HG02610 (cell line): ENCODE measurements at regions not wholly inside any gene's neighbourhood (a gene's known extent, or its start where the extent isn't known, plus 50 kb on each side); places are given as distances from the start of the nearest gene placed in this dataset.

Source experiments
- ATAC-seq: cut with Tn5 transposase; IDR thresholded peaks from one replicate; pipeline ENCODE4 v1.9.1; 2021; ENCODE audit warnings: mild to moderate bottlenecking, moderate library complexity; ENCODE audit not compliant: unreplicated experiment

DNA sequence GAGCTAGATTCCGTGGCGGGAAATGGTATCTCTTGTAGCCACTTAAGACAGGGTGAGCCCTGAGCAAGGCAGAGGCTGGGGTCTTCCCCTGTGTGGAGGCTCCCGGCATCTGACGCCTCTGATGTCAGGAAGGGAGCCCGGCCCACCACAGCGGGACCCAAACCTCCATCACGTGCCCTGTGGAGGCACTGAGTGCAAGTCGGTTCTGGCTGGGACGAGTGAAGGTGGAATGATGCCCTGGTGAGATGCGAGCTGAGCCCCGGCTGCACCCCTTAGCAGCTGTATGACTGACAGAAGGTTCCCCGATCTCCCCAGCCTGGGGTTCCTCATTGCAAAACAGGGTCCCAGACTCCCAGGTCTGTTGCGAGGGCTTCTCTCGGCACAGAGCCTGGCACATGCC is 187.4 kb upstream of the TNRC6C start:
- ATAC-seq, result no peak

GRCh38 chr17:77771587-77771986 is 186.9 kb upstream of the TNRC6C start:
- ATAC-seq, result no peak

- no peak for ATAC-seq
Observed at GRCh38 chr17:77771998-77772397, 186.5 kb upstream of the TNRC6C start.

DNA sequence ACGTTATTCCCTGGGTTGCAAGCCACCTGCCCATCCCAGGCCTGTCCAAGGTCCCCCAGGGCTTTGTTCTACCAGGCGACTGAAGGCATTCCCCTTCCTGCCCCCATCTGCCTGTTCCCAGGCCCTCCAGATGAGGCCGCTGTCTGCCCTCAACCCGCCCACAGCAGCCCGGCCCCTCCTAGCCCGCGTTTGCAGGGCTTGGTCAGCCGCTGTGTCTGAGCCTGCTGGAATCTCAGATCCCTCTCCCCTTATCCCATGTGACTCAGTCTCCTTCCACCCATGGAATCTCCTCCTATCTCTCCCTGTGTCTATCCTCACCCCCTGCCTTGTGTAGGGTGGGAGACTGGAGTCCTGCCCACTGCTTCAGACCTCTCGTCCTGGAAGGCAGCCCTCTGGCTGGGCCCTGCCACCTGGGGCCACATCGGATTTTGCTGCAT is 186.0 kb upstream of the TNRC6C start:
- peak; percentile 45 for ATAC-seq

- no peak for ATAC-seq
Observed at GRCh38 chr17:77772899-77773358, 185.6 kb upstream of the TNRC6C start.

- no peak for ATAC-seq
Observed at GRCh38 chr17:77774182-77774581, 184.3 kb upstream of the TNRC6C start.

DNA sequence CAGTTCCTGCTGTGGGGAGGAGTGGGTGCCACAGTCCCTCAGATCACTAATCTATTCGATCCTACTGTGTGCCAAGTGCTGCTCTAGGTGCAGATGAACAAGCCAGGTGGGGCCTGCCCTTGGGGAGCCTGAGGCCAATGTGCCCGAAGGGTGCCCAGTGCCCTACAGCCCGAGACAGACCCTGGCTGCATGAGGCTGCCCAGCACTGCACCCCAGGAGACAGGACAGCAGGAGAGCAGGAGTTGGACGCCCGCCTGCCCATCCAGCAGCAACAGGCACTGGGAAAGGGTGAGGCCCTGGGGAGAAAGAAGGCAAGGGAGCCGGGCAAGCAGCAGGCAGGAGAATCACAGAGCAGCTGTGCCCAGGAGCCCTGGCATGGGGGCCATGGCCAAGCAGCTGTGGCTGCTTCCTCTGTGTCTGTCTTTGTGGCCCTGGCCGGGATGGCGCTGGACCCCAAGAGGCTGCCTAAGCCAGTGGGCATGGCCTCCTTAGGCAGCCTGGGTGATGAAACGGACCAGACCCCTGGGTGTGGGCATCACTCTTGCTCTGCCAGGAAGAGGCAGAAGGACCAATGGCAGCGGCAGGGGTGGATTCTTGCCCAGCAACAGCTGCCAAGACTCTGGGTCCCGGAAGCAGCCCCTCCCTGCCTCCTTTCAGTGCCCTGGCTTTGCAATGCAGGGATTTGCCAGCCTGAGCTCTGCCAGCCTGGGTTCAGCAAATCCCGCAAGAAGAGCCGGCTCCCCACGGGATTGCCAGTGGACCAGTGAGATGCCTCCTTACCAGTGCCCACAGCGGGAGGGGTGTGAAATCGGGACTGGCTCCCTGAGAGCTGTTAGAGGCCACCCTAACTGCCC is 179.6 kb upstream of the TNRC6C start:
- ATAC-seq, result no peak

DNA sequence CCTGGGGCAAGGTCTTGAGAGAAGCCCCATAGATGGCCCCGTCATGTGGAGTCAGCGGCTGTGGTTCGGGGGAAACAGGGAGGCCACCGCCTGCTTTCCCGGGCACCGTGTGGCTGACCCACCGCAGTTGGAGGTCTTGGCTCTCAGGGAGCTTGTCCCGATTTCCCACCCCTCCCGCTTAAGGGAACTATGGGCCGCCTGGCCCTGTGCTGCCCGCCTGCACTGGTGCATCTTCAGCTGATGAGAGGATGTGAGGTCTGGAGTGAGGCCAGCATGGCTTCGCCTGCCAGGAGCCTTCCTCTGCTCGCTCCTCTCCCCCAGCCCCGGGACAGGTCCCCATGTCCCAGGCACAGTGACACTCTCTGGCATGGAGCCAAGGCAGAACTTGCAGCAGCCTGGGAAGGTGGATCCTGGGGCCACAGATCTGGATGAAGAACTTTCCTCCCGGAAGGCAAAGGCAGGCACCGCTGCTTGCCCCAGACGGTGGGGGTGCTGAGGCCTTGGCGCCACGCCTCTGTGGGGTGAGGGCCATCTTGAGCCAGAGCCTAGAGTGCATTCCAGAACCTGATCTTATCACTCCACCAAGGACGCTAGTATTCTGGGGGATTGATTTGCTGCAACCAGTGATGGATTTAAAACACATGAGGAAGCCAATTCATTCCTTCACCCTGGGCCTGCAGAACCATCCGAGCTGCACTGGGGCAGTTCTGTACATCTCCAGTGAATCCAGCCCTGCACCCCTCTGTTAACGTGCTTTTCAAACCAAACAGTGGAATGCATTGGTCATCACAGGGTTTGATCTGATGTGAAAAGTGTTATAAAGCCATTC is 178.6 kb upstream of the TNRC6C start:
- ATAC-seq, result no peak

- no peak for ATAC-seq
Observed at GRCh38 chr17:77781536-77781935, 177.0 kb upstream of the TNRC6C start.

DNA sequence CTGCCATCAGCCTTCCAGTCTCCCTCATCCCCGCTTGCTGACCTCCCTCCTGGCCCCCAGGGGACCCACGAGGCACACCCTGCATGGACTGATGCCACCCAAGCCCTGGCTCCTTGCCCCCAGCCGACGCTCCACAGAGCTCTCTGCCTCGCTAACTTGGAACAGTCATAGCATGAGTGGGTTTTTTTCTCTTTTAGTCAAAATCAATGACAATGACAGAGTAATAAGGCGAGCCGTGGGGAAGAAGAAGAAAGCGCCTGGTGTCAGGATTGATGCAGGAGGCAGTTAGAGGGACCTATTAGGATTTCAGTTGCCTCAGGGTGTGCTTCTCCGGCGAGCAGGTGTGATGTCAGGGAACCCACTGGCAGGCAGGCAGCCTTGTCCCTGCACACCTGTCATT is 176.3 kb upstream of the TNRC6C start:
- ATAC-seq, result no peak

DNA sequence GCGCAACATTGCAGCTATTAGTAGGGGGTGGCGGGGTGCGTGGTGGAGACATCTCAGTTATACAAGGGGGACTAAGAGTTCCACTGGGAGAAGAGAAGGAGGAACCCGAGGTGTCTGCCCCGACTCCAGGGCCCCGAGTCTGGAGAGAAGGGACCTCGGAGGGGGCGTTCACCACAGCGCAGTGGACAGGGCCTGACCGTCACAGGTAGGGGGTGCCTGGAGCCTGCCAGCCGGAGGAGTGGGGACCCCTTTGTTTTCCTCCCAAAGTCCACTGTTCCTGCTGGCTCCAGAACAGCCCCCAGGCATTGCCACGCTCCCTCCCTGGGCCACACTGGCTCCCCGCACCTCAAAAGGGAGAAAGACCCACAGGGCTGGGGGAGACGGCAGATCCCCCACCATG is 175.9 kb upstream of the TNRC6C start:
- no peak for ATAC-seq

DNA sequence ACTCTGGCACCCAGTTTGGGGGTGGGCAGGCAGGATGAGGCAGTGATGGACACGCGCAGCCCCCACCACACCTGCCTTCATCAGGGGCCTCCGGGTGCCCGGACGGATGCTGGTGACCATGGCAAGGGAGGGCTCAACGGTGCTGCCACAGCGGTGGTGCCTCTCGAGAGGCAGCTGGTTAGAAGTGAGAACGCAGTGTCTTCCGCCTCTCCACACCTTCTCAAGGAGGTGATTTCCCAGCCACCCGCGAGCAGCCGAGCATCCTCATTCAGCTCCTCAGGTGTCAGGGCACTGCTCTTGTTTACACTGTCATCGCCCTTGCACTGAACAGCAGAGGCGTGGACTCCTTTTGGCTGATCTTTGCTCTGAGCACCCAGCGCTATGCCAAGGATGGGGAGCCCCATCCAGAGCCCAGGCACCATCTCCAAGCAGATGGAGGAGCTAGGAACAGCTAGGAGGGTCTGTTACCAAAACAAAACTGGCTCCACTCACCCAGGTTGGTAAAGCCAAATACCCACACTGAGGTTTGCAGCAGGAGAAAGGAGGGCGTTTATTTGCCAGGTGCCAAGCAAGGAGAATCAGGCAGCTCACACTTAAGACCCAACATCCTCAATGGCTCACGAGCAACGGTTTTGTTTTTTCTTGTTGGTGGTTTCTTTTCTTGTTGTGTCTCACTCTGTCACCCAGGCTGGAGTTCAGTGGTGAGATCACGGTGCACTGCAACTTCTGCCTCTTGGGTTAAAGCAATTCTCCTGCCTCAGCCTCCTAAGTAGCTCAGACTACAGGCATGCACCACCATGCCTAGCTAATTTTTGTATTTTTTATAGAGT is 174.3 kb upstream of the TNRC6C start:
- ATAC-seq, result no peak

DNA sequence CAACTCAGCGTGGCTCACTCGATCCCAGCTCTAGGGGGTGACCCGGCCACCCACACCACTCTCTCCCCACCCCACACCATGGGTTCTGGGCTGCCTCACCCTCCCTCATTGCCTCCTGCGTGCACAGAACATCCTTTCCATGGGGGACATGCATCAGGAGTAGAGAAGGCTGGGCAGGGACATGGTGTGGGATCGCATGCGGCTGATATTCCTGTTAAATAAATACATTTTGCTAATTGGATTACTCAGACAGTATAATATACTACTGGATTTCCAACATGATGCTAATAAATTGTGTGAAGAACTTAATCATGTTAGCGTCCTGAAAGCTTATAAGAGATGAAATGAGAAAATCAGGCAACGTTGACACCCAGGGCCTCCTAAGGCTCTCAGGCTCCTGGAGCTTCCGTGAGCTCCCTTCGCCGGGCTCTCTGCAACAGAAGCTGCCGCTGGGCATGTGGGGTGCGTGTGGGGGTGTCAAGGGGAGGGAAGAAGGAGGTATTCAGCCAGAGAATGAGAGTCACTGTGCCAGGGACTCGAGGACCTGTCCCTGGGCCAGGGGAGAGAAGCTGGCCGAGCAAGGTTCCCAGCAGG is 173.1 kb upstream of the TNRC6C start:
- ATAC-seq, result no peak

- ATAC-seq, result no peak
Observed at GRCh38 chr17:77786090-77786489, 172.4 kb upstream of the TNRC6C start.

GRCh38 chr17:77786740-77787505 is 171.6 kb upstream of the TNRC6C start:
- ATAC-seq, result no peak

DNA sequence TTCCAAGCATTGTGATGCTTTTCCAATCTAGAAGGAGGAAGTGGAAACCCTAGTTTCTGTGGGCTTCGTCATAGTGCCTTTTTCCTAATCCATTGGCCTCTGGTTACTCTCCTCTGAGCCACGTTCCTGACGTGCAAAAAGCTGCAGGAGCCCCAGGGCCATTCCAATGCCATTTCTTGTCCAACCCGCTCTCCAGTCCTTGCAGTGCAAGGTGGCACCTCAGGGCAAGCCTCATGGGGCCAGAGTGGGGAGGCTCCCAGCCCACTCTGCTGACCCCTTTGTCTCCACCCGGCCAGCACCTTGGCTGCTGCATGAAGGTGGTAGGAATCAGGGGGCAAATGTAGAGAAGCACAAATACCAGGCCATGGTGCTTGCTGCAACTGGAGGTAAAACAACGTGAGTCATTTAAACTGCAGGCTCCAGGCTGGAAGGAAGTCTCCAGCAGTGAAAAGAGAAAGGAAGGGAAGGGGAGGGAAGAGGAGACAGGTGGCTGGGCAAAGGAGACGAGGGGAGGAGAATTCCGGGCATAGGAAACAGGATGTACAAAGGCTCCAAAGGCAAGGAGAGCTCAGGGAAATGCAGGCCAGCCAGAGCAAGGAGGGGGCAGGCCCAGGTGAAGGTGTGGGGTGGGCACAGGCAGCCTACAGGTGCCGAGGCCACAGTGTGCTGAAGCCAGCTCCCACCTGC is 168.2 kb upstream of the TNRC6C start:
- ATAC-seq, result no peak

DNA sequence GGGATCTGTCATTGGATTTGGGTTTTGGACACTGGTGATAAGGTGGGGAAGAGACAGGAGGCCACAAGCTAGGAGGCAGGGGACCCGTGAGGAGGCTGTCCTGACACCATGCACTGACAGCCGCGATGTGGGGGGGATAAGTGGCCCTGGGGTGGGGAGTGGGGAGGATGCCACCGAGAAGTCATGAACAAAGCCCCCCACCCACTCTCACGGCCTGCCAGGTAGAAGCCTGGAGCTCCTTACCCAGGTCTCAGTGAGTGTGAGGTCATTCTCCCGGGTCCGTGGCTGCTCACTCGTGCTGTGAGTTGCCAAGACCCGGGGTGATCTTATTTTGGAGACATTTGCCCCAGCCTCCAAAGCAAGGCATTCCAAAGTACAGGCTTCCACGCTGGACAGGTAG is 165.9 kb upstream of the TNRC6C start:
- ATAC-seq, result no peak

- ATAC-seq, result no peak
Observed at GRCh38 chr17:77793146-77793970, 165.1 kb upstream of the TNRC6C start.

- no peak for ATAC-seq
Observed at GRCh38 chr17:77793971-77794235, 164.6 kb upstream of the TNRC6C start.
